Stimulated activated CD4-positive, alpha-beta T cell treated with anti-CD3 and anti-CD28 coated beads, TNF-alpha, amount 100 ng/mL, for 48 hours (primary cell): ENCODE measurements at regions not wholly inside any gene's neighbourhood (a gene's known extent, or its start where the extent isn't known, plus 50 kb on each side); places are given as distances from the start of the nearest gene placed in this dataset.

Source experiments
- DNase-seq, 3 donors: peaks; one replicate each; pipeline ENCODE4 v3.0.0-alpha.2; 2020; ENCODE audit warnings: low read depth in 3 of 3

DNA sequence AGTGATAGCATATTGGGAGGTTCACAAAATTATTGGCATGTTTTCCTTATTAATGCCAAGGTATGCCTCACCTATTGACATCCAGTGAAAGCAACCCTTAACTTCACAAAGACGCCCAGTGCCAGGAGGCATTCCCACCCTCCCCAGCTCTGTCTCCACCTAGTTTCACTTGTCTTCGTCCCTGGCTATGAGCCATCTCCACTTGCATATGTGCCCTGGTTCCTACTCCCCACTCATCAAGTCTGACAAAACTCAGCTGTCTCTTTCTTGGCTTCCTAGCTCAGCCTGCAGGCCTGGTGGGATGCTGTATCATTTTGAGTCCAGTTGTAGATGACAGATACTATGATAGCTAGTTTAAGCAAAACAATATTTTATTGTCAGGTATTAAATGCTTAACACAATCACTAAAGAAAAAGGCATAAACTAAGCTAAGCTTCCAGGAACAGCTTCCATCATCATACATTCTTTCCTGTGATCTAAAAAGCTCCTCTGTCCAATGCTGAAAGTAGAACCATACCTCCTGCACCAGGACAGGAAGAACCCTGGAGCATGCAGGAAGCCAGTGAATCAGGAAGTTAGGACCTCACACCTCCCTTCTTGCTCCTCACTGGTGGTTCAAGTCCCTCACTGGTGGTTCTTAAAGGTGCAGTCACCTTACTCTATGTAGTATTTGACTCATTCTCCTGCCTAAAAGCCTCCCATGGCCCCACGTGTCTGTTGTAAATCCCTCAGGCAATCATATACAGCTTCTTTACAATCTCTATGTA lies 410.3 kb upstream of the RASGEF1B start:
- no peak for DNase-seq

DNA sequence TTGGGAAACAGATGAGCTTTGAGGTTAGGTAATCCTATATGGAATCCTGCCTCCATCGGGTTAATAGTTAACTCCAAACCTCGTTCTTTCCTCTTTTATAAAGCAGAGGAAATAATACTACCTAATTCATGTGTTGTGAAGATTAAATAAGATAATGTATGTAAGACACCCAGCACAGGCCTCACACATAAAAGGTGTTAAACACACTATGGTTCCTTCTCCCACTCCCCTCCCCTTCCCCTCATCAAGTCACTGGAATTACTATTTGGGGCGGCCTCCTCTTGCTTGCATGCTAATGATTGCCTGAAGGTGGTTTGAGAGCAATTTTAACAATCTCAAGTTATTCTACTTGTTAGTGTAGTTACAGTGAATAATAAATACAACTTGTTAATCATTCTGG lies 404.4 kb upstream of the RASGEF1B start:
- DNase-seq, result no peak

GRCh38 chr4:81874661-81875515 lies 403.2 kb upstream of the RASGEF1B start:
- DNase-seq, result no peak

GRCh38 chr4:81870275-81870674 lies 398.6 kb upstream of the RASGEF1B start:
- no peak for DNase-seq

DNA sequence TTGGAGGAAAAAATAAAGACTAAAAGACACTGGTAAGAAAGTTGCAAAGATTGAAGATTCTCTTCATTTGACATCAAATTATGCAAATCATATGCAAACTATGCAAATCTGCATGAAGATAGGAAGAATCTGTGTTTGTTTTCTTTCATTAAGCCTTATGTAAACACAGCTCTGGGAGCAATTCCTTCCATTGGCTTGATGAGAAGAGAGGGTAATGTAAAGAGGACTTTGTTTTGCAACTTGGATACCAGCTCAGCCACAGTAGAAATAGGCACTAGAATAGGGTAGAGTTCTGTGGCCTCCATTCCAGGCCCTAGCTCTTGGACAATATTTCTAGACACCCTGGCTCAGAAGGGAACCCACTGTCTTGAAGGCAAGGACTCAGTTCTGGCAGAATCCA lies 388.4 kb upstream of the RASGEF1B start:
- no peak for DNase-seq

DNA sequence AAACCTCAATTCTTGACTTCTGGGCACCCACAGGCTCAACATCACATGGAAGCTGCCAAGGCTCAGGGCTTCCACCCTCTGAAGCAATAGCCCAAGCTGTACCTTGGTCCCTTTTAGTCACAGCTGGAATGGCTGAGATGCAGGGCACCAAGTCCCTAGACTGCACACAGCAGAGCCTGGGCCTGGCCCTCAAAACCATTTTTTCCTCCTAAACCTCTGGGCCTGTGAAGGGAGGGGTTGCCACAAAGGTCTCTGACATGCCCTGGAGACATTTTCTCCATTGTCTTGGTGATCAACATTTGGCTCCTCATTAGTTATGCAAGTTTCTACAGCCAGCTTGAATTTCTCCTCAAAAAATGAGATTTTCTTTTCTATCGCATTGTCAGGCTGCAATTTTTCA lies 382.7 kb upstream of the RASGEF1B start:
- DNase-seq, result no peak

- no peak for DNase-seq
Measured at GRCh38 chr4:81852031-81852715, 380.5 kb upstream of the RASGEF1B start.

- DNase-seq, result no peak
Measured at GRCh38 chr4:81850701-81851100, 379.0 kb upstream of the RASGEF1B start.

DNA sequence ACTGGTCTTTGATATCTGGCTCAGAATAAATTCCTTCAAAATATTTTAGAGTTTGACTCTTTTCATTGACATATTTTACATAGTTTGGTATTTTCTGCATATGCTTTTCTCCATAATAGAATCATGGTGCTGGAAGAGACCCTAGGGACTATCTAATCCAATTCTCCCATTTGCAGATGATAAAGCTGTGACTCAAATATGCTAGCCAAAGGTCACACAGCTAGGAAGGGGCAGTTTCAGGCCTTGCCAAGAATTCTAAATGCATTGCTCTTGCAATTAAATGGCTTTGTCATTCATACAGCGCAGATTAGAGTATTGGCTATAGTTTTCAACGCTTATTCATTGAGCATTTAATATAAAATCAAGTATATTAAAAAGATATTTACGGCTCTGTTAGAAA lies 374.1 kb upstream of the RASGEF1B start:
- no peak for DNase-seq

- no peak for DNase-seq
Measured at GRCh38 chr4:81845273-81845672, 373.6 kb upstream of the RASGEF1B start.

- peak; percentile 37 to 50 (median 50) for DNase-seq
Measured at GRCh38 chr4:81844717-81845116, 373.0 kb upstream of the RASGEF1B start.

DNA sequence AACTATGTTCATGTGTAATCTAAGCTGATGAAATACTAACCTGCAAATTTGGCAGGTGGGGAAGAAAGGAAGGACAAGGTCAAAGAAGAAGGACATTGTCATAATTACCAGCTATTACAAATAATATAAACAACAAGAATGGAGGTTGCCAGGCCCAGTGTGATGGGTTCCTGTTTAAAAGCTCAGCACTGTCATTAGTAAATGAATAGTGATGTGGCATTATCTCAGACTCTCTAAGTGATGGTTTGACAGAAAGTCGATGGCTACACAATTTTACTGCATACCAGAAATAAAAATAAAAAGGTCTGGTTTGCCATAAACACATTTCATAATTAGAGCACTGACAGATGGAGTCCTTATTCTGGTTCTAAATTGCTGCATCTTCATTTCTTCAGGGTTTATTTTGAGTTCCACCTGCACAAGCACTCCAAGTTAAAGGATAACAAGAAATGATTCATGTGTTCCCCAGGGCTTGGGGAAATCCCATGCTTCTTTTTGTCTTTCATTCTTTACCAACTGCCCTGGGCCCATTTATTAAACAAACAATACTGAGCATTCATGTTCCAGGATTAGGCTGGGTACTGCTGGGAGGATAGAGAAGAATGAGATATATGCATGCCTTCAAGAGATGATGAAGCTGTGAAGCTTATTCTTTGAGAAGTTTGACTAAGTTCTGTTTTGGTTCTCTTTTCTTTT lies 367.8 kb upstream of the RASGEF1B start:
- DNase-seq, result no peak

DNA sequence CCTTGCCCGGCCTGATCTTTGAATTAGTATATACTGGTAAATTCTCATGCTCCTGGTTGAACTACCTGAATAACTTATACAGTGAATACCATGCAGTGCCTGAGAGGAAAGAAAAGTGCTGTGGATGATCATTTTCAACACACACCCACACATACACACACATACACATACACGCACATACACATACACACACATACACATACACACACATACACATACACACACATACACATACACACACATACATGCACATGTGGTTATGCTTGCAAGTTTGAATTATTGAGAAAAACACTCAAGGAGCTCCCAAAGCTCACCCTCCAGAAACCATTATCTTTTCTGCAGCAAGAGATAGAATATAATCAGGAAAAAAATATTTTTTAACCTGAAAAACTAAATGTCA lies 366.9 kb upstream of the RASGEF1B start:
- no peak for DNase-seq

GRCh38 chr4:81836716-81837115 lies 365.0 kb upstream of the RASGEF1B start:
- no peak for DNase-seq

- DNase-seq, result no peak
Measured at GRCh38 chr4:81833576-81833975, 361.9 kb upstream of the RASGEF1B start.

- no peak for DNase-seq
Measured at GRCh38 chr4:81828991-81829390, 357.3 kb upstream of the RASGEF1B start.

DNA sequence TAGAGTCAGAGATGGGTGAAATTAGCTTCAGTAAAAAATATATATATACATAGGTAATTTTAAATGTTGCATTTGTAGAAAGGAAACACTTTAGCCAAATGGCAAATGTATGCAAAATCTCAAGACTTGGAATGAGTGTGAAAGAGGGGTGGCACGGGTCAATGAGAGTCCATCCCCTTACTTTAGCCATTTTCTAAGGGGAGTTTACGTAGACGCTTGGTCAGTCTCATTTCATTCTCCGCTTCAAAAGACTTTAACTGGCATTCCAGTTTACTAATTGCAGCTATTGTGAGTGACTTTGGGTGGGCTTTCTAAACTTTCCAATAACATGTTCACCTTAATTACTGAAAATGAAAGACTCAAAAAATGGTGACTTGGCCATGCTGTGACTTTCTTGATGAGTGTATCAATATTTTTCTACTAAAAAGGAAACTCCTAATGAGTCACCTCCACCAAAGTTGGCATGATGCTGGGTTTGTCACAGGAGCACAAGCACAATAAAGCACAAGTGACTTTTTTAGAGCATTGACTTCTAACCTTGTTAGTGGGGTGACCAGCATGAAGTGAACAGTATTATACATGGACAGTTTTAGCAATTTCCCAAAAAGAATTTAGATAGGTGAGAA lies 356.0 kb upstream of the RASGEF1B start:
- peak in 2 of 3 donors; percentile 13 to 20 for DNase-seq

- DNase-seq, result no peak
Measured at GRCh38 chr4:81826817-81827424, 355.2 kb upstream of the RASGEF1B start.

DNA sequence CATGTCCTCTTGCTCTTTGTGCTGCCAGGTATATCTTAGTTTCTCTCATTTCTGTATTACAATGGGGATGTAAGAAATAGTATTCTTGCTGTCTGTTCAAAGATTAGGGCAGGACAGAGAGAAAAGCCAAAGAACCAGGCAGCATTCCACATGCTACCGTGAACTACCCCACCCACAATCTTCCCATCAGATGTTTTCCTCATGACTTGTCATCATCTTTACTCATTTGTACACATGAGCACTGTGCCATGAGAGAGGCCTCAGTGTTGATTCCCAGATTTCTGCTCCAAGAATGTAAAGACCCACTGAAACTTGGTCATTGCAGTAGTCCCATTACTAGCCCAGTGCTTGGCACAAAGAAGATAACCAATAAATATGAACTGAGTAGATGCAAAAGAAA lies 354.6 kb upstream of the RASGEF1B start:
- no peak for DNase-seq

DNA sequence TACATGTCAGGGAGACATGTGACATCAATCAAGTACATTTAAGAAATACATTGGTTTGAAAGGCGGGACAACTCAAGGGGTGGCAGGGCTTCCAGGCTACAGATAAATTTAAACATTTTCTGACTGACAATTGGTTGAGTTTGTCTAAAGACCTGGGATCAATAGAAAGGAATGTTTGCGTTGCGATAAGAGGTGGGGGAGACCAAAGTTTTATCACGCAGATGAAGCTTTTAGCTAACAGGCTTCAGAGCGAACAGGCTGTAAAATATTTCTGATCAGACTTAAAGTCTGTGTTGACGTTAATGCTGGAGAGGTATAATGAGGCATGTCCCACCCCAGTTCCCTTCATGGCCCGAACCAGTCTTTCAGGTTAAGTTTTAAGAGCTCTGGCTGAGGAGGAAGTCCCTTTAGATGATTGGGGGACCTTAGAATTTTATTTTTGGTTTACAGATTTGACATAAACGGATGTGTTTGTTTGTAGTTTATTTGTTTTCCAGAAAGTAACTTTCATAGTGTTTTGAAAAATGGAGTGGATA lies 346.7 kb upstream of the RASGEF1B start:
- DNase-seq, result no peak
